ENCODE measurements at regions not wholly inside any gene's neighbourhood (a gene's known extent, or its start where the extent isn't known, plus 50 kb on each side); places are given as distances from the start of the nearest gene placed in this dataset.

DNA sequence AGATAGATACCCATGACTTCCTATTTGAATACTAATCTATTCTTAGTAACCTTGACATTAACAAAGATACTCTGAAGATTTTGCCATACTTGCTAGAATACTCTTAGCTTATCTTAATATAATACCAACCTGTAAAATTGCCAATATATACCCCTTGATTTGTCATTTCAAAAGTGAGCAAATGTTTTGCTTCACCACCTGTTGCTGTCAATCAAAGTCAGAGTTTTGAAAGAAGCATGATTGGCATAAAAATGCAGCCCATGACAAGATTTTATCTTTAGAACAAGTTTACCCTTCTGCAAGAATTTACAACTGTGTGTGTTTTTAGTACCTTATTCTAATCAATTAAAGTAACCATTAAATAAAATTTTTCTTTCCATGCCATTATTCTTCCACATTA lies 236.2 kb downstream of the TBX18 start:
- ATAC-seq (no peak), DNase-seq (ENCODE audit: low spot score) (no peak)

DNA sequence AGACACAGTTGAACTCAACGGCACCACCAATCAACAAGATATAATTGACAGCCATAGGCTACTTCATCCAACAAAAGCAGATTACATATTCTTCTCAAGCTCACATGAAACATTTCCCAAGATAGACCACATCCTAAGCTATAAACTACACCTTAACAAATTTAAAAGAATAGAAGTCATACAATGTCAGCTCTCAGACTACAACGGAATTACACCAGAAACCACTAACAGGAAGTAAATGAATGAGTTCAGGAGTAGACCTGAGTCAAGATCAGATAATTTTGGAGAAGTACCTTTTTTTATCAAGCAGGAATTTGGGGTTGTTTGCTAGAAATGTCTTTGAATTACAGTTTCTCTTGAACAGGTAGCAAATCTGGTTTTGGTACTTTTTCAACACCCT lies 237.8 kb downstream of the TBX18 start:
- no peak for ATAC-seq
- no peak for DNase-seq (ENCODE audit: low spot score)

DNA sequence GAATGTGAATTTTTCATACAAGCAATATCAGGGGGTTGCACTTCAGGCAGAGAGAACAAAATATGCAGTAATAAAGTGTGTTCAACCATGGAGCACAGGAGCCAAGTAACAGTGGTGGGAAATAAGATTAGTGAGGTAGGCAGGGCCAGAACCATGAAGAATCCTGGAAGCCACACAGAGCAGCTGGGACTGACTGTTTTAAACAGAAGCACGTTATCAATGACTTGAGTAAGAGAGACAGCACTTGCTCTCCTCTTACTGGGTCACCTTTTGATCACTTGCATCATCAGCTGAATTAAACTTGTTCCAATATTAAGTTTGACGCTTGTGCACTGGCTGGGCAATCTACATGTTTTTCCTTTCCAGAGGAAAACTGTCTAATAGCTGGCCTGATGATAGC lies 238.5 kb downstream of the TBX18 start:
- DNase-seq (ENCODE audit: low spot score) (no peak), ATAC-seq (no peak)

DNA sequence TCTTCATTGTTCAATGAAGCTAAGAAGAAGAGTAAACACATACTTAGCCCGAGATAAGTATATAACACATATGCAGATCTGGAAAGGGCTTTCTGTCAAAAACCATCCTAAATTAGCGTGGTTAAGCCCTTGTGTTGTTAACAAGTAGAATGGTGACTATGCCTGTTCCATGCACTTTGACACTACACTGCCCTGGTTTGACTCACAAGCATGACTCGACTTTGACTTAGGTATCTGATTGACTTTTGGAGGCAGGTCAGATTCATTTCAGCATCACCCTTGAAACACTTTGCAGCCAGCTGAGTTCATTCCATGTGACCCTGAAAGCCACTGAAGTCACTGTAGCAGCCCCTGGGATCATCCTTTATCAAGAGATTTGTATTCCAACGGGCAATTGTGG lies 239.8 kb downstream of the TBX18 start:
- no peak for ATAC-seq
- no peak for DNase-seq (ENCODE audit: low spot score)

DNA sequence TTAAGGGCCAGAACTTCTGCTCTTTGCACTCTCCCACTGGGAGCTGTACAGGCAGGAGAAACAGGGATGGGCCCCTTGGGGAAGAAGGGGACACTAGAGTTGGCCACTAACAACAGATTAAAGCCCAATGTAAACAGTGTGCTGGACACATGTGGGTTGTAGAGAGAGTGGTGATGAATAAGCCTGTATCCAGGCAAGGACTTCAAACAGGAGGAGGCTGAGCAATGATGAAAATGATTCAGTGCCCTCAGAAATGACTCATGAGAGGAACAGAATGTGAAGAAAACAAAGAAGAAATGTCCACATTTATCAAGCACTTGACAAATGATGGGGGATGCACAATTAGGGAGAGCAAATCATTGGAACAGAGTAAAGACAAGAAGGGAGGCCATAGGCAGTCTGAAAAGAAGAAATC lies 242.3 kb downstream of the TBX18 start:
- no peak for ATAC-seq
- no peak for DNase-seq (ENCODE audit: low spot score)

DNA sequence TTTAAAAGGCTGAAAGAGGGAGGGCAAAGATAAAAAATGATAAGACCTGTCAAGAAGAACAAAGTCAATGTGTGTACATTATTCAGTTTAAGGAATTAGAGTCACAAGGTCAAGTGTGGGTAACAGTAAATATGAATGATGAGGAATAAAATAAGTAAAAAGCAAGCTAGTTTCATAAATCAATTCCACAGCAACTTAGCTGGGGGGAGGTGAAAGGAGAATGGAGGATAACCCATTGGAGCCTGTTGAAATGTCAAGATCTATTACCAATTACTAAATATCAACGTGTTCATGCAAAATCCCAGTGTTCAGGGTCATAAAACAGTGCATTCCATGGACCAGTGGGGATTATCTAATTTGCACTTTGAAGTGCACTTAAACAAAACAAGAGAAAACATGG lies 242.9 kb downstream of the TBX18 start:
- ATAC-seq: no peak
- DNase-seq (ENCODE audit: low spot score): no peak

DNA sequence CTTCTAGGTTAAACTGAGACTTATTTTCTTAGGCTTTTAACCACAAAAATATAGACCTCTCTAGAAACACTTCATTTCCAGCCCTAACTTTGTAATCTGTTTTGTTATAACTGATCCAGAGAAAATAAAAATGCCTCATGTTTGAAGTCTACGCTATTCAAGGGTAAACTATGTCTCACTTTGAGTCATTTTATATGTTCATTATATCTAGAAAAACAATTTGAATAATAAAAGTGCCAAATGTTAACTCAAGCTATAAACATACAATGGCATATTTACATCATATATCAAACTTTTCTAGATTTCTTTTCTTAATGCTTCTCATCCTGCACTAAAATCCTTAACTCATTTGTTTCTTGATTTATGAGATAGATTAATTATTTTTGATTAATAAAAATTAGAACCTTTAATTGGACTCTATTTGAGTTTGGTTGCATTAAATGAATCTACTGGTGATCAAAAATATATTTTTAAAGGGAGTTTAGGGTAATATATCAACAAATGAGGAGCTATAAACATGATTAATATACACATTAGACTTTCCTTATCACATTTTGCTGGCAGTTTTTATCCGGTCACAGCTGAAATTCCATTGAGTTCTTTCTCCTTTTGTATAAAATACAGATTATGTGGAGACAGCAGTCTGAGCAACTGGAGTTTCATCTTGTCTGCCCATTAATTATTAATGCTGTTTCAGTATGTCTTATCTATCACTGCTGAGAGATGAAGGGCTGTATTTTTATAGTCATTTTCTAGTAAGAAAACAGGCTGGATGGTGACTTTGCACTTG lies 246.5 kb downstream of the TBX18 start:
- DNase-seq (ENCODE audit: low spot score): no peak

DNA sequence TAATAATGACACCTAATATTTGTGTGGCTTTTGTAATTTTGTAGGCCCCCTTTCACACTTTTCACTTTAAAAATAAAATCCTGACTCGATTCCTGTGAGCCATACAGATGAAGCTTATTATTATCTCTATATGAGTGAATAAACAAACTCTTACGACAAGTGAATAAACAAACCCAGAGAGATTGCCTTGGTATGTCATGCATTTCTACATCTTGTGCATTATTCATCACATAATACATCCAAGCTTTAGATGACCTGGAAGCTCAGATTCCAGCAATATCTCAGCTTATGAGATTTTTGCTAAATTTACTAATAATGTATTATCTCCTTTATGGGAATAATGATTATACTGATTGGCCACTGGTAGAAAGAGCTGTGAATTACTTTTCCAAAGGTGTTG lies 248.2 kb downstream of the TBX18 start:
- DNase-seq (ENCODE audit: low spot score) (no peak), ATAC-seq (no peak)

More for the DNA sequence above, 246.5 kb downstream of the TBX18 start:
- ATAC-seq: no peak

DNA sequence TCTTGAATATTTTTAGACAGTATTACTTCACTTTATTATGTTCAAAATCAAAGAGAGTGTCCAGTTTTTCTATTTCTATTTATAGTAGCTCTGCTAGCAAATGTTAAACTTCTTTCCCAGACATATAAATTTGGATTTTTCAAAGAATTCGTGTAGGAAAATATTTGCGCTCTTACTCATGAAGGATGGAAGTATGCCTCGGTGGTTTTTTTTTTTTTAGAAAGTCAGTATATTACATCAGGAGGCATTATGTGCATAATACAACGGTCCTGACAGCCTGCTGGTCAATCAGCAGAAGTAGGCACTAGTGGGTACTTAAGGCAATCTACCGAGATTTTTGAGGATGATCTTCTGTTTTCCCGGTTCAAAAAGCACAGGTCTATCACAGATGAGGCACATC lies 249.3 kb downstream of the TBX18 start:
- no peak for ATAC-seq

DNA sequence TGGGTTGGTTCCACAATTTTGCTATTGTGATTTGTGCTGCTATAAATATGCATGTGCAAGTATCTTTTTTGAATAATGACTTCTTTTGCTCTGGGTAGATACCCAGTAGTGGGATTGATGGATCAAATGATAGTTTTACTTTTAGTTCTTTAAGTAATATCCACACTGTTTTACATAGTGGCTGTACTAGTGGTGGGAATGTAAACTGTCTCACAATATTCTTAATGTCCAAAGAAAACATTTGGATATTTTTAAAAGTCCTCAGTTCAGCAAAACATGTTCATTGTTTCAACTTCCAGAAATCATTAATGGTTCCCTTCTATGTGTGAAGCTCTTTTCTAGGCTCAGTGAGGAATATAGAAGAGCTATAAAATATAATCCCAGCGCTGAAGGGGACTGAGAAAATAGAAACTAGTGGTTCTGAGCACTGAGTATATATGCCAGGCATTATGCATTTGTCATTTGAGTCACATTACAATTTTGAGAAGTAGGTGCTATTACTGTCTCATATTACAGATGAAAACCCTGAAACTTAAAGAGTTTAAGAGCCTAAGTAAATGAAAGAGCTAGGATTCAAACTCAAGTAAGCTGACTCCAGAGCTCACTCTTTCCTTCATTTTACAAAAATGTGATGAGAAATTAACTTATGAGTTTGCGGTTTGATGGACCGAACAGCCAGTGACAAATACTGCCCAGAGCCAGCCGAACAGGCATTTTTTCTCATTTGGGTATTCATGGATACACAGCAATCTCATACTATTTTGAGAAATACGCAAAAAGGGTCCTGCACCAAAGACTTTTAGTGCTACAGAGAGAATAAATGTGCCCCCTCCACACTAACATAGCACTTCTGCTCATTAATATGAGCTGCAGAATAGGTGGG lies 250.1 kb downstream of the TBX18 start:
- ATAC-seq (no peak), DNase-seq (ENCODE audit: low spot score) (no peak)

More for the DNA sequence above, 249.3 kb downstream of the TBX18 start:
- no peak for DNase-seq (ENCODE audit: low spot score)

DNA sequence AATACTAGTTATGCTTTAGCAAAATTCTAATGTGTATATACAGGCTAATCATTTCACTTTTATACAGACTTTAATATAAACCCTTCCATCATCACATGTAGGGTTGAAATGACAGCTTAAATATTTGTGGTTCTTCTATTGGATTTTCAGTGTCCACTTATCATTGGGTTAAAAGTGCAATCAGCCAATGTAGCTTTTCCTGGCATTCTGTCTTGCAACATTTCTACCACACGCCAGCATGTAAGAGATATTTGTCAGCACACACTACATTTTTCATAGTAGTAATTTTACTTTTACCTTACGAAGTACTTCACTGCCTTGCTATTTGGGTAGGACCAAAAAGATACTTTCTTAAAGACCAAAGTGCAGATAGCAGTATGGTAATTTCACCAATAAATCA lies 252.0 kb downstream of the TBX18 start:
- no peak for DNase-seq (ENCODE audit: low spot score)
- peak; percentile 19 for ATAC-seq

DNA sequence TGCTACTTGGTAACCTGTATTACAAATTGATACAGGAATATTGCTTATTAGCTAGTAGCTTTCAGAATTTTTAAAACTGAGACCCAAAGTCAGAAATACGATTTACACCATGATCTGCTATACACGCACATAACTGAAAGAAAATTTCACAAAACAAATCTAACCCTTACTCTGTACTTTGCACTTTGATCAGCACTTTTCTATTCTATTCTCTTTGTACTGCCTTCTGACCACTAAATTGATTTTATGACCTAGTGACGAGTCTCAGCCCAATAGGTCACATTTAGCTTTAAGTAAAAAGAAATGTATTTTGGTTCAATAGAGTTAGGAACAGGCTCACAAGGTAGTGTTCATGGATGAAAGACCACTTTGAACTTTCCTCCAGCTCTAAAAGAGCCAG lies 252.5 kb downstream of the TBX18 start:
- DNase-seq (ENCODE audit: low spot score): no peak
- ATAC-seq: peak; percentile 13

DNA sequence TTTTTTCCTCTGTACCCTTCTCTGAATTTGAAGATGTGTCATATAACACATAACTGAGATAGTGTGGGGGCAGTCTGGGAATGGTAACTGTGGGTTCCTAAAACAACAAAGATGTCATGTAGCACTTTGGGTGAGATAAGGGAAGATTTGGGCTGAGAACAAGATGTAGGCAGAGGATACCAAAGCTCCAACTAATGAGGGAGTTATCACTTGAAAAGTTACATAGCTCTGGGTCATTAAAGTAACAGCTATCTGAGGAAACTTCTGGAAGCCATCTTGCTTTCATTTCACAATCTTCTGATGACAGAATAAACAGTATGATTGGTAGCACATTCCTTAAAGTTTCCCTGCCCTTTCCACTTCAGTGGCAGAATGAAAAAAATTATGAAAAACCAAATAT lies 255.4 kb downstream of the TBX18 start:
- no peak for ATAC-seq
- no peak for DNase-seq (ENCODE audit: low spot score)

DNA sequence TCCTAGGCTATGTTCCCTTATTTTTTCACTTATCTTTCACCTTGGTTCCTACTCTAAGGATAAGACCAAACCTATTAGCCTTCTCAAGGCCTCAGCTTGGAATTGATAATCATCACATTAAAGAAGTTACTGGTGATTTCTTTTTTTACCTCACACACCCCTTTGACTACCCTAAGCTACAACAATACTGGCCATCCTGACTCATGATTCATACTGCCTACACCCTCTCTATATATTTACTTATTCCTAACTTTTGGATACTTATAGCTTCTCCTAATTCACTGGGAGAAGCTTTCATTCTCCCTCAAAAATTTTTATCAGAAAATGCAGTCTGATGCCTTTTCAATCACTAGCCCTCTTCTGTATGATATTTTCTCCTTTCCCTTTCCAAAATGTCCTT lies 256.1 kb downstream of the TBX18 start:
- ATAC-seq (no peak), DNase-seq (ENCODE audit: low spot score) (no peak)

DNA sequence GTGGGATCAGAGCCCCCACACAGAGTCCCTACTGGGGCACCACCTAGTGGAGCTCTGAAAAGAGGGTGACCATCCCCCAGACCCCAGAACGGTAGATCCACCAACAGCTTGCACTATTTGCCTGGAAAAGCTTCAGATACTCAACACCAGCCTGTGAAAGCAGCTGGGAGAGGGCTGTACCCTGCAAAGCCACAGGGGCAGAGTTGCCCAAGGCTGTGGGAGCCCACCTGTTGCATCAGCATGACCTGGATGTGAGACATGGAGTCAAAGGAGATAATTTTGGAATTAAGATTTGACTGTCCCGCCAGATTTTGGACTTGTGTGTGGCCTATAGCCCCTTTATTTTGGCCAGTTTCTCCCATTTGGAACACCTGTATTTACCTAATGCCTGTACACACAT lies 260.4 kb downstream of the TBX18 start:
- no peak for DNase-seq (ENCODE audit: low spot score)
- ATAC-seq: no peak

DNA sequence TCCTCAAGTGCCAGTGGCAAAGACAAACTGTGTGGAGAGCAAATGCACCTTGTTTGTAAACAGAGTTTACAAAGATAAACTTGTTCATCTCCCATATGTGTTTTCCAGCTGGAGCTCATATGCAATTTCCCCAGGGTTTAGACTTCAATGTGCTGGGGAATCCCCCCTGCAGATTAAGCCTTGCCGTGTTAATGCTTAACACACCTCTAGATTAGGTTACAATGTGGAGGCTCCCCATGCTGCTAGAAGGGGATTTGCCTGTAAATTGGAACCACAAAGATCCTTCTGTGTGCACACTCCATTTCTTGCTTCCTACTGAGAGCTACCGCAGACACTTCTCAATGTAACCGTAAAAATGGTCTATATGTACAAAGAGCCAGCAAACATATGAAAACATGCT lies 263.1 kb downstream of the TBX18 start:
- ATAC-seq: no peak
- DNase-seq (ENCODE audit: low spot score): no peak

DNA sequence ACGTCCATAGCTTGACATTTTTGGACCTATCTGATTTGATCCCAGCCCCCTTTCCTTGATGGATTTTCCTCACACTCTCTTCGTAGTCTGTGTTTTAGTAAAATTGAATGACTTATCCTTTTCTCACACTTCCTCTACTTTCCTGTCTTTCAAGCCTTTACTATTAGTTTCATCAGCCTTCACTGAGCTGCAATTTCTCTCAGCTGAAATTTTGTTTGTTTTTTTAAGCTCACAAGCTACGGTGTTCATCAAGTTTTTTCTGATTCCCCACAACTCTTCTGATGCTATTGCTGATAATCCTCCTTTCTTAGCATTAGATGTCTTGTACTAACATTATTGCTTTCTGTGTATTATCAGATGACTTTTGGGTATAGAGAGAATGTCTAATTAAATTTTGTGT lies 263.7 kb downstream of the TBX18 start:
- no peak for DNase-seq (ENCODE audit: low spot score)
- ATAC-seq: no peak

DNA sequence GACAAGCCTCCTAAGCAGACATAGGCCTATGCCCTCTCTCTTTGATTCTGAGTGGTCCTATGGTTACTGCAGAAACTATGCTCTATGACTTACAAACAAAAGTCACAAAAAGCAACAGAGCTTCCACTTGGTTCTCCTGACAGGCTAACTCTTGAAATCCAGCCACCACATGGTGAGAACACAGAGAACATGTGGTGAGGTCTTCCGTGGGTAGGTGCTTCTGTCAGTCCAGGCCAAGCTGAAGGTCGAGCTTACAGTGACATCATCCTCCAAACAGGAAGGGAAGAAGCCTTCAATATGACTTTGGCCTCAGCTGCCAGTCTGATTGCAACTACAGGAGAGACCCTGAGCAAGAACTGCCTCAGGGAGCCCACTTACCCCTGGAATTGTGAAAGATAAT lies 265.5 kb downstream of the TBX18 start:
- DNase-seq (ENCODE audit: low spot score) (no peak), ATAC-seq (no peak)

DNA sequence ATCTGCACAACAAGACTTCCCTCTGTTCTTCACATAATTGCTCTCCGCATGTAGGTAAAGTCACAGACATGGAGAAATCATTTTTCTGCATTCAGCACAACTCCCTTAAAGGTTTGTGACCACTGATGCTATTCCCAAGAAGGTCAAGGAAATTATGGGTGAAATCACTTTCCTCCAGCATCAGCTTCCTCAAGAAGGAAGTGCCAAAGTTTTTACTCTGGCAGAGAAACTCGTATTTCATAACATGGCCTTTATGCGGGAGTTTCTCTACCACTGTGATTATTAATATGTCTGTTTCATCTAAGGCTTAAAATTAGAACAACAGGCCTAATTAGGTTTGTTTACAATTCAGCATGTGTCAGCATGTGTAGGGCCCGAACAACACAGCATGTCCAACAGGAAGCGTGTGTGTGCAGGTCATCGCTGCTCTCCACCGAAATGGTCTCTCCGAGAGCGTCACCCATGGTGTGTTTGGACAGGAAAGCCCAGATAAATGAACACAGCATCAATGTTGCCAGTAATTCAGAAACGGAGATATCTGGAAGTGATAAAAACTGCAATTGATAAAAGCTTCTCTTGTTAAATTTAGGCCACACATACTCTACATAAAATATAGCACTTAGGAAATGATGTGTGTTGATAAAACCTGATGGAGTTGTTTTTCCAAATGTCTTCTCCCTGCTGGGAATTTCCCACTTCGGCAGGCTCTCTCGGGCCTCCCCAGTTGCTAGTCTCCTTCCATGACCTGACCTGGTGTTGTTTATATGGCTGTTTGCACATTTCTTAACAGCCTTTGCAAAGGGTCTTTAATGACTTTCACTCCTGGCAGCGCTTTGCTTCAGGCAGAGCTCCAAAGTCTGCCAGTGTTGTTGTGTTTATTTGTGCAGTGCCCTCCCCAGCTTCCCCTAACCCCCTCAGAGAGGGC lies 265.1 kb upstream of the CEP162 start:
- ATAC-seq (no peak), DNase-seq (ENCODE audit: low spot score) (no peak)

DNA sequence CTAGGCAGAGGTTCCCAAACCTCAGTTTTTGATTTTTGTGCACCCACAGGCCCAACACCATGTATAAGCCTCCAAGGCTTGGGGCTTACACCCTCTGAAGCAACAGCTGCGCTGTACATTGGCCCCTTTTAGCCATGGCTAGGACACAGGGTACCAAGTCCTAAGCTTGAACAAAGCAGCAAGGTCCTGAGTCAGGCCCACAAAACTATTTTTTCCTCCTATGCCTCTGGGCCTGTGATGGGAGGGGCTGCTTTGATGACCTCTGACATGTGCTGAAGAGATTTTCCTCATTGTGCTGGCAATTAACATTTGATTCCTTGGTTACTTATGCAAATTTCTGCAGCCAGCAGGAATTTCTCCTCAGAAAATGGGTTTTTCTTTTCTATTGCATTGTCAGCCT lies 262.2 kb upstream of the CEP162 start:
- no peak for DNase-seq (ENCODE audit: low spot score)
- ATAC-seq: no peak

DNA sequence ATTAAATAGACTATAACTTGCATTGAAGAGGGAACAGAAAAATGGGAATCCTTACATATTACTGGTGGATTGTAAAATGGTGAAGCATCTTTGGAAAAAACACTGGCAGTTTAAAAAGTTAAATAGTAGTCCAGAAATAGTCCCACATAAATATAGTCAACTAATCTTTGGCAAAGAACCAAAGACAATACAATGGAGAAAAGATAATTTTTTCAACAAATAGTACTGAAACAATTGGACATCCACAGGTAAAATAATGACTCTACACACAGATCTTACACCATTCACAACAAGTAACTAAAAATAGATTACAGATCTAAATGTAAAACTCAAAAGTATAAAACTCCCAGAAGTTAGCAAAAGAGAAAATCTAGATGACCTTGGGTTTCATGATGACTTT lies 259.1 kb upstream of the CEP162 start:
- no peak for DNase-seq (ENCODE audit: low spot score)
- ATAC-seq: no peak

Measured in left lobe of liver (tissue), 2 donors.